Fibroblast of skin of left biceps (primary cell): ENCODE measurements at regions not wholly inside any gene's neighbourhood (a gene's known extent, or its start where the extent isn't known, plus 50 kb on each side); places are given as distances from the start of the nearest gene placed in this dataset.
"Not testable (repeated sequence)": the region's sequence is repeated elsewhere in the genome, so short reads cannot be mapped to it uniquely, and the experiment has no call there.

Source experiments
- DNase-seq, 2 experiments: peaks; one replicate each; pipeline ENCODE4 v3.0.0-alpha.2; 2013; ENCODE audit warnings: low read depth in 2 of 2

DNA sequence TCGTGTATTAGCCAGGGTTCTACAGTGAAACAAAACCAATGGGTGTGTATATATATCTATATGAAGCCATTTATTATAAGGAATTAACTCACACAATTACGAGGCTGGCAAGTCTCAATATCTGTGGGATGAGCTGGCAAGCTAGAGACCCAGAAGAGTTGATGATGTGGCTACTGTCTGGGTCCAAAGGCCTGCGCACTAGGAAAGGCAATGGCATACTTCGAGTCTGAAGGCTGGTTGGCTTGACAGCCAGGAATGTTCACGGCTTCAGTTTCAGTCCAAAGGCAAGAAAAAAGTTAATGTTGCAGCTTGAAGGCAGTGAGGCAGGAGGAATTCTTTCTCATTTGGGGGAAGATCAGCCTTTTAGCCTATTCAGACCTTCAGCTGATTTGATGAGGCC, 893.3 kb upstream of the LRFN5 start:
- no peak for DNase-seq

GRCh38 chr14:40697231-40697630, 909.4 kb upstream of the LRFN5 start:
- DNase-seq, result no peak

DNA sequence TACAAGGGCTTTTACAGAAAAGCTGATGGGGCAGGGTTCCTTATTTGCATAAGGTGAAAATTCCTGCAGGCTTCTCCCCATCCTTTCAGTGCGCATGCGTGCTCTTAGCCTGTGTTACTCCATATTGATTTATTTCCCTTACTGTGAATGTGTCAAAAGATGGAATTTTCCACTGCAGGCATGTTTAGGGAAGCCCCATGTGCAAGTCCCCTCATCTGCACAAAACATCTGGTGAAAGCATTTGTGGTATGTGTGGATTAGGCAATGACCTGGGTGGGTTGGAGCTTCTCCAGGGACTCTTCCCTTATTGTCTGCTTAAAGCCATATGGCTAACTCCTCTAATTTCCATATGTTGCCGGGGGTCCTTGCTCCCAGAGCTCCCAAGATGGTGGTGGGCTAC, 912.7 kb upstream of the LRFN5 start:
- DNase-seq, result peak; percentile 37 to 47

- no peak for DNase-seq
Measured at GRCh38 chr14:40691066-40691465, 915.6 kb upstream of the LRFN5 start.

DNA sequence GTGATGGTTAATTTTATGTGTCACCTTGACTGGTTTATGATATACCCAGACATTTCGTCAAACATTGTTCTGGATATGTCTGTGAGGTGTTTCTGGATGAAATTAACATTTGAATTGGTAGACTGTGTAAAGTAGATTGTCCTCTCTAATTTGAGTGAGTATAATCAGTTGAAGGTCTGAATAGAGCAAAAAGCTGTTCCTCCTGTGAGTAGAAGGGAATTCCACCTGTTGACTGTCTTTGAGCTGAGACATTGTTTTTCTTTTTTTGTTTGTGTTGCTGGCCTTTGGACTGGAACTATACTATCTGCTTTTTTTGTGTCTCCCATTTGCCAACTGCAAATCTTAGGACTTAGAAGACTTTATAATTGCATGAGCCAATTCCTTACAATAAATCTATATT, 920.9 kb upstream of the LRFN5 start:
- no peak for DNase-seq

DNA sequence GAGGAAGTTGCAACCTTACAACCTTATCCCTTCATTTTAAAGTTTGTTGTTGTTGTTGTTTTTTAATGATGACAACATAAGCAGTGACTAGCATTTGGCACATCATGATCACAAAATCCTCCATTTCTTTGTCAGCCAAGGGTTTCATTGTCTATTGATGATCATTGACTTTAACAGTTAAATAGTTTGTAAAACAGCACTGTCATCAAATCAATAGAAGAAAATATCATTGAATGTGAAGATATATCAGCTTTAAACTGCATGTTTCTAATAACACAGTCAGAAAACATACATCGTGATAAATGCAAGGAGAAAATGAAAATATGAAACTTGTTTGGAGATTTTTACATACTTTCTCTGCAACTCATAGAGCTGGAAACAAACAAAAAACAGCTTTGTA, 922.3 kb upstream of the LRFN5 start:
- DNase-seq, result no peak

GRCh38 chr14:40682131-40682913, 924.4 kb upstream of the LRFN5 start:
- no peak for DNase-seq

GRCh38 chr14:40679256-40679655, 927.4 kb upstream of the LRFN5 start:
- DNase-seq, result no peak

DNA sequence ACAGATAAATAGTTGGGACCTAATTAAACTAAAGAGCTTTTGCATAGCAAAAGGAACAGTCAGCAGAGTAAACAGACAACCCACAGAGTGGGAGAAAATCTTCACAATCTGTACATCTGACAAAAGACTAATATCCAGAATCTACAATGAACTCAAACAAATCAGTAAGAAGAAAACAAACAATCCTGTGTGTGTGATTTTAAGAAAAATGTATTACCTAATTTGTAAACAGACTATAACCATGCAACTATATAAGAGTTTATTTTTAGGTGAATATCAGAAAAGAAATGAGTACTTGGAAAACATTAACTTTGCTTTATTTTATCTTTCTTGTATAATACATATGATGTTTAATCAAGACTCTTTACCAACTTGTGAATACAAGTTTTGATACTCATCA, 929.5 kb upstream of the LRFN5 start:
- DNase-seq, result not testable (repeated sequence)

GRCh38 chr14:40674502-40674901, 932.2 kb upstream of the LRFN5 start:
- no peak for DNase-seq

- DNase-seq, result no peak
Measured at GRCh38 chr14:40656311-40656710, 950.4 kb upstream of the LRFN5 start.

- no peak for DNase-seq
Measured at GRCh38 chr14:40652089-40652691, 954.5 kb upstream of the LRFN5 start.

DNA sequence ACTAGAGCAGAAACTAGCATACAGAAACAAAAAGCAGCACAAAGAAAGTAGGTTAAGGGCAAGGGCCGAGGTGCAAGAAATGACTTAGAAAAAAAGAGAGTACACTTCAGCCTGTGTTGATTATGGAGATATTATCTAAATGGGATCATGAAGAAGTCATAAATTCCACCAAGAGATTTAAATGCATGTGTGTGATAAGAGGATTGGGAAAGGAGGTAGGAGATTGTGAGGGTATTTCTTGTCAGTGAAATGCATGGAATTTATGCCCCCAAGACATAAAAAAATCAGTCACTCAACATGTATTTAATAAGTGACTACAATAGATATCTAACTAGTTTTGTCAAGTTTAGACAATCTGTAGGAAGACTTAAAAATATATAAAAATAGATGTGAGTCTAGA, 976.2 kb upstream of the LRFN5 start:
- no peak for DNase-seq

- not testable (repeated sequence) for DNase-seq
Measured at GRCh38 chr14:40629551-40630137, 977.0 kb upstream of the LRFN5 start.

DNA sequence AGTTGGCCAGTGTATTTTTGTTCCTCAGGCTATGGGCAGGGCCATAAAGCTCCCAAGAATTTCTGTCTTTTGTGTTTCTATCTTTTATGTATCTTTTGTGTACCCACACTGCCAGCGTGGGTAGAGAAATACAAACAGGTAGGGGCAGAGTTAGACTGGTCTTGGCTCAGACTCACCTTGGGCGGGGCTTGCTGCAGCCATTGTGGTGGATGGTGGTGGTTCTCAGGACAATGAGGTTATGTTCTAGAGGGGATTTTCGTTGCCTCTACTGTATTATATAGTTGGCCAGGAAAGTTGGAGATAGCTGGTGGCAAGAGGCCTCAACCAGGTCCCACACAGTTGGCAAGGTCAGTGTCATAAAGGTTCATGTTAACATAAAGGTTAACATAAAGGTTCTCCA, 977.5 kb upstream of the LRFN5 start:
- no peak for DNase-seq

DNA sequence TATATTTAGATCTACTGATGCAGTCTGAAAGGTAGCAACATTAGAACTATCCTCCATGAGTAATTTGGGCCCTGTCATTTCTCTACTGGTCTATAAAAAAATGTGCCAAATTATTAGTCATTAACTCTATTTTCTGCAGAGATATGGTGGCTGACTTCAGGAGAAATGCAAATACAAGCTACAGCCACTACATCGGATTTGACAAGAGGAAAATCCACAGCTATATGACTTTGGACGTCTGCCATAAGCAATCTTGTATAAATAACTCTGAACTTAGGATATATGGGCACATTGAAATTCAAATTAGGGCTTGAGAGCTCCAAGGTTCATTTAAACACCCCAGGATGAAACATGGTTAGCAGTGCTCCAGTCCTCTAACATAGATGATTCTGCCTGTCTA, 983.0 kb upstream of the LRFN5 start:
- DNase-seq, result no peak

GRCh38 chr14:40618225-40618898, 988.3 kb upstream of the LRFN5 start:
- DNase-seq, result no peak

GRCh38 chr14:40616579-40616978, 990.1 kb upstream of the LRFN5 start:
- DNase-seq, result no peak

- DNase-seq, result no peak
Measured at GRCh38 chr14:40601063-40601462, 1005.6 kb upstream of the LRFN5 start.

DNA sequence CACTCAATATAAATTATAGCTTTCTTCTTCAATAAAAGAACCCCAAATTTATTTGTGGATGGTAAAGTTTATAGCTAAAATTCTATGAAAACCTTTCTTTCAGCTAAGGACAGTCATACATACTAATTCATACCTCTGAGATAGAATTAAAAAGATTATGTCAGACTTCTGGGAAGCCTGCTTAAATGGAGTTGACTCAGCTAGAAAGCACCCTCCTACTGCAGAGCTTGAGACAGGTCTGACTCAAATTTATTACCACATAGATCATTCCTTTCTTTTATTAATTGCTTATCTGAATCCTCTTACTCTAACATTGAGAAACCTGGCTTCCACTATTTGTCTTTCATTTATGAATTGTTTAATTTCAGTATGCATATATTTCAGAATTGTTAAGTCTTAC, 1007.0 kb upstream of the LRFN5 start:
- DNase-seq, result no peak

DNA sequence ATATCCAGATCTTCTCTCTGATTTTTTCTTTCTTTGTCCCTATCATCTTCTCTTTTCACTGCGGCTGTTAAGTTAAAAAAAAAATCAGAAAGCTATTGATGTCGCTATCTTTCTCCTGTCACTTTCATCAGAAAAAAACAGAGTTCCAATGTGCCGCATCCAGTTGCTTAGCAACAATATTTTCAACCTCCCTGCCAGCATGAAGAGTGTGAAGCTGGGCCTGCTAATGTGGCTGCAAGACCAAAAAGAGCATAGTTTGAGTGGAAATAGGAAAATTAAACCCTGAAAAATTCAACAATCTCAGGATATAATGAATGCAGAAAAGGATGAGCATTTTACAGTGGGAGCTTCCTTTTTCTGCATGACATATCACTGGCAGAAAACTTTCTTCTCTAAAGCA, 1025.4 kb upstream of the LRFN5 start:
- no peak for DNase-seq

GRCh38 chr14:40576880-40577478, 1029.7 kb upstream of the LRFN5 start:
- DNase-seq, result no peak
